ENCODE measurements at regions not wholly inside any gene's neighbourhood (a gene's known extent, or its start where the extent isn't known, plus 50 kb on each side); places are given as distances from the start of the nearest gene placed in this dataset.

DNA sequence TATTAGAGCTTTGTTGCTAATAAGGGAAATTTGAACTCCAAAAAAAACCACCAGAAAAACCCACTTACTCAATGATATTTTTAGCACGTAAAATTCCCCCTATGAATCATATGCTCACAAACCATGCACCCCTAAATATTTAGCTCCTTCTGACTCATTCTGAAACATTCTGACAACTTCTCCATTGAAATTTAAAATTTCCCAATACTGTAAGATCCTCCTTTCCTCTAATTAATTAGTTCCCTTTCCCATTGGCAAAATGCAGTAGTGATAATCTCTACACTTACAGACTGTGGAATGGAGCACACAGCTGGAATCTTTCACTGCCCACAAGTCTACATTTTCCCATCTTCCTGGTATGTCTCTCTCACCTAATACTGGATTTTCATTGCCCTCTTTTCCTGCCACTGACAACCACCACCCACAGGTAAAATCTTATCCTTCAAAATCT lies 215.8 kb upstream of the ACVR2A start:
- H3K4me3 Mint-ChIP-seq, result peak overlapping the region; percentile 23
- peaks cover 7% of the 10 kb centered on the region for H3K9me3 Mint-ChIP-seq
- peak overlapping the region; percentile 91 for H3K27ac Mint-ChIP-seq
- H3K36me3 Mint-ChIP-seq (ENCODE audit: low read depth), result peaks cover 4% of the 10 kb centered on the region
- no peak for DNase-seq
- H3K4me1 Mint-ChIP-seq, result peaks cover 34% of the 10 kb centered on the region
- H3K27me3 Mint-ChIP-seq, result no peaks in the 10 kb centered on the region
- ATAC-seq, result no peak

DNA sequence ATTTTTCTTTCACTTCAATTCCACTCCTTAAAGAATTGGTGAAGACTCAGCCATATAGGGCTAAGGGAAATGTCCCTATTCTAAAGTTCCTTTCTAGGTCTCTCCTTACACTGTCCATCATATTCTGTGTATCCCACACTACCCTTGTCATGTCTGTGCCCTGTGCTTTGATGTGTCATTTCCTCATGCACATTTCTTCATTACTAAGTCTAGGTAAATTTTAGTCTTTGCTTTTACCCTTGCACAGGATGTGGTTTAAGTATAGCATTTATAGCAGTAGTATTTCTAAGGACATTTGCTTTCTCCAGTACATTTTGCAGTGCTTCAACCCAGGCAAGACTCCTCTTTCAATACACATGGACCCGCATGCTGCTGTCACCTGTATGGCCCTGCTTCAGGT lies 221.5 kb upstream of the ACVR2A start:
- Mint-ChIP-seq H3K27me3 (no peaks in the 10 kb centered on the region), H3K4me1 (peaks cover 44% of the 10 kb centered on the region), H3K9me3 (peaks cover 4% of the 10 kb centered on the region), H3K36me3 (ENCODE audit: low read depth) (peaks cover 2% of the 10 kb centered on the region), H3K27ac (peak overlapping the region; percentile 81), H3K4me3 (peak overlapping the region; percentile 46)
- ATAC-seq, result peak; percentile 99
- no peak for DNase-seq

DNA sequence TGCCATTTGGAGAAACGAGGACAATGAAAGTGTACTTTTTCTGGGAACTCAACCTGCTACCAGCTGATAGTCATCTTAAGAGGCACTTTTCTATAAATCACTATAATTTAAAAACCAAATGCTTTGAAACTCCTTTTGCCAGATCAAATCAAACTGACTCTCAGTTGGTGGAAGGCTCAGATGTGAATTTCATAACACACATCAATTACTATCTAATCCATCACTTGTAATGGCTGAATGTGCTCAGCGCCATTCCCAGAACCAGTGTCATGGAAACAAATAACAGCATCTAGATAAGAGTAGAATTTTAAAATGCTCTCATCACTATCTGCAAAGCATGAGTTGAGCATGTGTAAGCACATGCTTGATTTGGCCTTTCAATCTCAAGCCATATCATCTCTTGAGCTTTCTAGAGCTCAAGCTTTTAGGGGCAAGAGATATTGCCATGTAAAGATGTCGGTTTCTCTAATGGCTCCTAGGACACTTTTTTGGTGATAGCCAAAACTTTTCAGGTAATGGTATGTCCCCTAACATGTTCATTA lies 223.1 kb upstream of the ACVR2A start:
- H3K9me3 Mint-ChIP-seq, result peaks cover 4% of the 10 kb centered on the region
- DNase-seq (no peak), ATAC-seq (no peak)
- H3K4me3 Mint-ChIP-seq, result no peak overlapping the region
- peaks cover 30% of the 10 kb centered on the region for H3K4me1 Mint-ChIP-seq
- peaks cover 2% of the 10 kb centered on the region for H3K36me3 Mint-ChIP-seq (ENCODE audit: low read depth)
- no peak overlapping the region for H3K27ac Mint-ChIP-seq
- H3K27me3 Mint-ChIP-seq, result no peaks in the 10 kb centered on the region

DNA sequence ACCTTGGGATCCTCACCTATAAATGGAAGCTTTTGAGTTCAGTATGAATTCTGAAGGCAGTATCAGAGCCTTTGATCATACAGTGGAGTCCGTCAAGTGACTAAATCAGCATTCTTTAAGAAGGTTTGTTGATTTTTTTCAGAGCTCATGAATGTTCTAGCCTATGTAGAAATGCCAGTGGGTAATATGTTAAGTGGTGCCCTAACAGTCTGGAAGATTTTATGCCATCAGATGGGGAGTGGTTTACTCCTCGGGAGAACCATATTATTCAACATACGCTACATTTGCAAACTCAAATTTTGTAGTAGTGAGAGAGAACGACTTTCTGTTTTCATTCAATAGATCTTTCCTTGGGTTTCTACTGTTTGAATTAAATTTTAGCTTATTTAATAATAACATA lies 225.0 kb upstream of the ACVR2A start:
- ATAC-seq (no peak), DNase-seq (no peak)
- H3K36me3 Mint-ChIP-seq (ENCODE audit: low read depth), result peaks cover 2% of the 10 kb centered on the region
- no peak overlapping the region for H3K27ac Mint-ChIP-seq
- H3K9me3 Mint-ChIP-seq, result peaks cover 4% of the 10 kb centered on the region
- H3K4me1 Mint-ChIP-seq, result peaks cover 24% of the 10 kb centered on the region
- H3K27me3 Mint-ChIP-seq, result no peaks in the 10 kb centered on the region
- H3K4me3 Mint-ChIP-seq, result no peak overlapping the region

DNA sequence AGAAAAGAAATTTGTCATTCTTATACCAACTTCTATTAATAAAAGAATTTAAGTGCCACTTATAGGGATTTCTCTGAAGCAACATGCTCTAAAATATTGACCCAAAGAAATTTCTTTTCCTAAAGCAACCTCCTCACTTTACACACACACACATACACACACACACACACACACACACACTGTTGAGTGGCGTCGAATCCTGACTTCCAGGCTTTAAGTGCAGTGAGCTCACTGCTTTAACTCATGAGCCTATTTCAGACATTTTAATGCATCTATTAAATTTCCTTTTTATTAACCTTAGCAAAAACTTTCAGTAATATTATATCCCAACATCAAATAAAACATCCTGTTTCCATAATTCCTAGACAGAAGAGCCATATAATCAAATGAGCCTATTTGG lies 229.1 kb upstream of the ACVR2A start:
- ATAC-seq, result no peak

DNA sequence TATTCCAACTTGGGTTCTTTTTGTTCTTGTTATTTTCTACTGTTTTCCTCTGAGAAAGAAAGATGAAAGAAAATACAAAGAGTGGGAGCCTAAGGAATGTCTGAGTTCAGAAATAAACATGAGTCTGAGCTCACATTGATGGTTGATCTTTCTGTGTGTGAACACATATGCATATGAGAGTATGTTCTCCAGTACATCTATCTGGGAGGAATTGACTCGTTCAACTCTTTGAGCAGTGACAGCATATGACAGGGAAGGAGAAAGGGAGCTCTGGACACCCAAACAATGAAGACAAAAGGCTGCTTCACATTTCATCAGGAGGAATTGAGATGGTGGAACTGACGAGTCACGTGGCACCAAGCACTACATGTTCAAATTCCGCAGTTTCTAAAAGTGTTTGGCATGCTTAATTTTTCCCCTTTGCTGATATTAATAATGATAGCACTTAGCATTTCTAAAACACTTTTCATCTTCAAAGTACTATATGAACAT lies 229.8 kb upstream of the ACVR2A start:
- no peak overlapping the region for H3K27ac Mint-ChIP-seq
- H3K4me3 Mint-ChIP-seq, result no peak overlapping the region
- H3K36me3 Mint-ChIP-seq (ENCODE audit: low read depth), result no peaks in the 10 kb centered on the region
- H3K27me3 Mint-ChIP-seq, result no peaks in the 10 kb centered on the region
- no peak for ATAC-seq
- no peaks in the 10 kb centered on the region for H3K4me1 Mint-ChIP-seq
- H3K9me3 Mint-ChIP-seq, result no peaks in the 10 kb centered on the region
- DNase-seq, result no peak

More for the DNA sequence above, 229.1 kb upstream of the ACVR2A start:
- Mint-ChIP-seq H3K27ac (no peak overlapping the region), H3K4me3 (no peak overlapping the region), H3K27me3 (no peaks in the 10 kb centered on the region), H3K36me3 (ENCODE audit: low read depth) (no peaks in the 10 kb centered on the region), H3K4me1 (no peaks in the 10 kb centered on the region), H3K9me3 (no peaks in the 10 kb centered on the region)
- DNase-seq, result no peak

DNA sequence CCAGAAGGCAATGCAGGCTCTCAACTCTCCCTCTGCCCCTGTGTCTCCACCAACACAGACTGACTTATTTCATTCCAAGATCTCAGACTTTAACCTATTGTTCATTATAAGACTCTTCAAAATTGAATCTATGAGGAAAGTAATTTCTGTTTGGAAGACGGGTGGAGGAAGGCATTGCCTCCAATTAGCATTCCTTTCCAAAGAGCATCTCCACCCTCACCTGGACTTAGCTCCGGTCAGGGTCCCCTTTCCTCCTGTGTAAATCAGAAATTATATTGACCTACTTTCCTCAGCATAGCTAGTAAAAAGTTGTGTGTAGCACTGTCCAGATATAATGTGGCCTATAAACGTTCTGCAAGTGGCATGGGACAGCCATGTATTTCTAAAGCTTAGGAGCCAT lies 230.4 kb upstream of the ACVR2A start:
- ATAC-seq, result no peak
- Mint-ChIP-seq H3K4me3 (no peak overlapping the region), H3K27ac (no peak overlapping the region), H3K4me1 (no peaks in the 10 kb centered on the region), H3K27me3 (no peaks in the 10 kb centered on the region), H3K9me3 (no peaks in the 10 kb centered on the region), H3K36me3 (ENCODE audit: low read depth) (no peaks in the 10 kb centered on the region)
- DNase-seq, result no peak

DNA sequence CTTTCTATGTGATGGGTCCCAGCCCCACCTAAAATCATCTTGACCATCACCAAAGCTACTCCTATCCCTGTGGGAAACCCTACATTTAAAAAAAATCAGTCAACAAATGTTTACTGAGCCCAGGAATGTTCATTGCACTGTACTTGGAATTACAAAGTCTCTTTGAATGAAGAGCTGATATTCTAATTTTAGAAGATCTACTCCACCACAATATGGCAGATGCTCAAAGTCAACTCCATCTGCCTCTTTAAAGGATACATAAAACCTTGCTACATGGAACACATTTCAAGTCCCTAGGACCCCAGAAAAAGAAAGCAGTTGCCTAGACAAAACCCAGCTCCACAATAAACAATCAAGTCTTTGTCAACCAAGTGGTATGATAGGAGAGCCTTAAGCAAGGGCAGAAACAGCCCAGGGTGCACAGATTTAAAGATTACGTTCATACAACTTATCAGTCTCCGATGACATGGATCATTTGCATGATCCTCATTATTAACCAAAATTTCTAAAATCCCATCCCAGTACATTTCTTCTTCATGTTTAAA lies 234.3 kb upstream of the ACVR2A start:
- Mint-ChIP-seq H3K27me3 (no peaks in the 10 kb centered on the region), H3K36me3 (ENCODE audit: low read depth) (no peaks in the 10 kb centered on the region), H3K27ac (no peak overlapping the region), H3K4me3 (no peak overlapping the region), H3K9me3 (no peaks in the 10 kb centered on the region), H3K4me1 (no peaks in the 10 kb centered on the region)
- no peak for DNase-seq
- no peak for ATAC-seq

DNA sequence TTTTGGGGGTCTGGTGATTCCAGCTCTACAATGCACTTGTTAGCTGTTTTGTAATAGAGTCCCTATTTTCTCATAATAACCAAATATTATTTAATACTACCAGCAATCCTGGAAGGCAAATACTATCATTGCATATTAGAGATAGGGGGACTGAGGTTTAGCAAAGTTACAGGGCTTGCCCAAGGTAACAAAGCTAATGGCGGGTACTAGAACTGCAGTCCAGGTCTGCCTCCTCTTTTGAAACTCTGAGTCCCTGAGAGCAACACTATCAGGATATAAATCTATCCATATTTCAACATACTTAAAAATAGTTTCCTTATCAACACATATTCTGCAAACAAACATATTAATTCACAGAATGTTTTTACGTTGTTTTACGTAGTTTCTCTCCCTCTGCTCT lies 235.5 kb upstream of the ACVR2A start:
- Mint-ChIP-seq H3K27ac (no peak overlapping the region), H3K27me3 (no peaks in the 10 kb centered on the region), H3K4me3 (no peak overlapping the region), H3K36me3 (ENCODE audit: low read depth) (no peaks in the 10 kb centered on the region), H3K4me1 (no peaks in the 10 kb centered on the region), H3K9me3 (no peaks in the 10 kb centered on the region)
- ATAC-seq (no peak), DNase-seq (no peak)

DNA sequence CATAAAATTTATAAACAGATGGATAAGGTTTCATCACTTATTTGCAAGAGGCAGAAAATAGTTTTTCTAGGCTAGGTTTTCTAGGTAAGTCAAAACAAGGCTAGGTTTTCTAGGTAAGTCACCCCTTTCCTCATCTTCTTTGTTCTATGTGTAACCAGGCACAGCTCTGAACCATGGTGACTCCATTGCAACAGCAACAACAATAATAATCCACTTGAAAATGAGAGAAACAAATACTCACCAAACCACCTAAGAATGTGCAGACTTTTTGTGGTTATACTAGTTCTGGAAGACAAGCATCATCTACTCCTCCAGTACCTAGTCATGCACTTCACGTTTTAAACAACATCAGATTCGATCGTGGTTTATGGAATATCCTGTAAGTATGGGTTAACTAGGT lies 237.4 kb upstream of the ACVR2A start:
- H3K4me1 Mint-ChIP-seq, result no peaks in the 10 kb centered on the region
- H3K4me3 Mint-ChIP-seq, result no peak overlapping the region
- H3K9me3 Mint-ChIP-seq, result no peaks in the 10 kb centered on the region
- ATAC-seq (peak; percentile 20), DNase-seq (no peak)
- H3K27ac Mint-ChIP-seq, result no peak overlapping the region
- H3K27me3 Mint-ChIP-seq, result no peaks in the 10 kb centered on the region
- peaks cover 2% of the 10 kb centered on the region for H3K36me3 Mint-ChIP-seq (ENCODE audit: low read depth)

DNA sequence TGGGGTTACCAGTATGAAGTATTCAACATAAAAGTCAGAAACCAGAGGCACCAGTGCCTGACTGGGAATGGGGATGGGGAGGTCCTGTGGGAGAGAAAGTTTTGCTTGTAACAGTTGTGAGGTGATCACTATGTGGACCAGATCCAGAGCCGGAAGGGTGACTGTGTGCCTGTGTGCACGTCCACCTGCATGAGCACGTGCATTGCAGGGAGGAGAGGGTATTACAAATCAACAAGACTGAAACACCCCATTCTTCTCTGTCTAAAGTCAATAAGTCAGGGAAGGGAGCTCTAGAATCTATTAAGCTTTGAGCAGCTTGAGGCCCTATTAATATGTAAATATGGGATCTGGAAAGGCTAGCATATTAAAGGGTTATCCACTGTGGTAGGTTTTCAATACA lies 241.0 kb upstream of the ACVR2A start:
- no peak for DNase-seq
- H3K4me1 Mint-ChIP-seq, result no peaks in the 10 kb centered on the region

DNA sequence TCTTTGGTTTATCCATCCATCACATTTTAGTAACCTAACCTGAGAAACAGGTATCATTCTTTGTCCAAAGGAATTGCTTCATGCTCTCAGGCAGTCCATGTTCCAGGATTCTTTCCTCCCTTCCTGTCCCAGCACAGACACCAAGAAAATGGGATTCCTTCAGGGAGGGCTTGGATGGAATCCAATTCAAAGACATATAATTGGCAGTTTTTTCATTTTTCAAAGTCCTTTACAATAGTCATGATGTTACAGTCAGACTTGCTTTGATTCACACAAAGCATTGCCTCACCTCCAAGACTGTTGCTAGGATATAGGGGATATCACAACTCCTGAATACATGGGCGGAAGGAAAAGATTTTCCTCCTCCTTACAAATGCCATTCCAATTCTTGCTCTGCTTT lies 241.4 kb upstream of the ACVR2A start:
- Mint-ChIP-seq H3K36me3 (ENCODE audit: low read depth) (peaks cover 2% of the 10 kb centered on the region), H3K4me3 (no peak overlapping the region), H3K9me3 (no peaks in the 10 kb centered on the region), H3K27me3 (no peaks in the 10 kb centered on the region), H3K27ac (no peak overlapping the region), H3K4me1 (no peaks in the 10 kb centered on the region)
- no peak for ATAC-seq
- no peak for DNase-seq

More for the DNA sequence above, 241.0 kb upstream of the ACVR2A start:
- no peak for ATAC-seq
- Mint-ChIP-seq H3K9me3 (no peaks in the 10 kb centered on the region), H3K4me3 (no peak overlapping the region), H3K27ac (no peak overlapping the region), H3K27me3 (no peaks in the 10 kb centered on the region), H3K36me3 (ENCODE audit: low read depth) (peaks cover 2% of the 10 kb centered on the region)

DNA sequence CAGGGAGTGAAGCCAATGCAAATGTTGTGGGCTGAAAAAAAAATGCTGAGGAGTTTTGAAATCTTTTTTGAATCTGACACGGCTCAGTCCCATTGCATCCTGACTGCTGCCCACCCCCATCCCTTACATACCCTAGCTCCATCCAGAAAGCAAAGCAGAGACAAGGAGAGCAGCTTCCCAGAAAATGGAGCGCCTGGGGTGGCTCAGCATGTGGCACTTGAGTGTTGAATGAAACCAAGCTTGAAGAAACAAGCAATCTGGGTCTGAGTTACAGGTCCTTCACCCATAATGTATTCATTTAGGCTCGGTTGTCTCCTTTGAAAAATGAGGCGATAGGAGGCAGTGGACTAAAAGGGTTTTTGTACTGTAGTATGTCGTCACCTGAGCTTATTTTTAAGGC lies 244.2 kb upstream of the ACVR2A start:
- H3K27ac Mint-ChIP-seq, result no peak overlapping the region
- H3K4me3 Mint-ChIP-seq, result no peak overlapping the region
- H3K9me3 Mint-ChIP-seq, result no peaks in the 10 kb centered on the region
- no peaks in the 10 kb centered on the region for H3K4me1 Mint-ChIP-seq
- peaks cover 2% of the 10 kb centered on the region for H3K36me3 Mint-ChIP-seq (ENCODE audit: low read depth)
- ATAC-seq (no peak), DNase-seq (no peak)
- H3K27me3 Mint-ChIP-seq, result no peaks in the 10 kb centered on the region

DNA sequence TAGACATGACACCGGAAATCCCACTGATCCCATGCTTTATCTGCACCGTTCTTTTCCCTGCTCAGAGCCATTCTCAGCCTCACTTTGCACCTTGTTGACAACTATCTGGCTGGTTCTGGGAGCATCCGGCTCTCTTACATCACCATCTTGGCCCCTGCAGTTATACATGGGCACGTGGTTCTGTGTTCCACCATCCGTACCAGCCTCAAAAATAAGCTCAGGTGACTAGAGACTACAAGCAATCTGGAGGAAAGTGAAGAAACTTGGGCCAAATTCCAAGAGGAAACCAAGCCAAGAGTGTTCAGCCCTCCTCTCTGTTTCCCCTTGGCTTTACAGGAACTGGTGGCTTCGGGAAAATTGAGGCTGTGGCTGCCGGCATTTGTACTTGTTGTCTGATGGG lies 244.6 kb upstream of the ACVR2A start:
- no peaks in the 10 kb centered on the region for H3K9me3 Mint-ChIP-seq
- H3K4me3 Mint-ChIP-seq, result no peak overlapping the region
- H3K4me1 Mint-ChIP-seq, result no peaks in the 10 kb centered on the region
- peaks cover 2% of the 10 kb centered on the region for H3K36me3 Mint-ChIP-seq (ENCODE audit: low read depth)
- H3K27me3 Mint-ChIP-seq, result no peaks in the 10 kb centered on the region
- H3K27ac Mint-ChIP-seq, result no peak overlapping the region
- no peak for ATAC-seq
- DNase-seq, result no peak

DNA sequence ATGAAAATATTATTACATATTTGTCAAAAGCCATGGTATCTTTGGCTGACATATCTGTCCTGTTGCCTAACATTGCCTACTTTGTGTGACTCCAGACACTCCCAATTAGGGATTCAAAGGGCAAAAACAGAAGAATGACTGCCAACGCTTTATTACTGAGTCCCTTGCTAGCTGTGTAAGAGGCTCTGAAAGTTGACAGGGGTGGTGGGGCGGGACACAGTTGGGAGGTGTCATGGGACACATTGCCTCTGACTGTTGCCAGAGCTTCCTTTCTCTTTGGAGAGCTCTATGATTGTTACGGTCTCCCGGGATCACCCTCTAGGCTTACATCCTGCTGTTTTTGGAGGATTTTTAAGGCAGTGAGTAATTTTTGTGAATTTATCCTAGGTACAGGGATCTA lies 249.6 kb upstream of the ACVR2A start:
- no peak for ATAC-seq
- no peak overlapping the region for H3K4me3 Mint-ChIP-seq
- no peak overlapping the region for H3K27ac Mint-ChIP-seq
- no peaks in the 10 kb centered on the region for H3K27me3 Mint-ChIP-seq
- no peak for DNase-seq
- no peaks in the 10 kb centered on the region for H3K36me3 Mint-ChIP-seq (ENCODE audit: low read depth)
- no peaks in the 10 kb centered on the region for H3K4me1 Mint-ChIP-seq
- peaks cover 16% of the 10 kb centered on the region for H3K9me3 Mint-ChIP-seq

DNA sequence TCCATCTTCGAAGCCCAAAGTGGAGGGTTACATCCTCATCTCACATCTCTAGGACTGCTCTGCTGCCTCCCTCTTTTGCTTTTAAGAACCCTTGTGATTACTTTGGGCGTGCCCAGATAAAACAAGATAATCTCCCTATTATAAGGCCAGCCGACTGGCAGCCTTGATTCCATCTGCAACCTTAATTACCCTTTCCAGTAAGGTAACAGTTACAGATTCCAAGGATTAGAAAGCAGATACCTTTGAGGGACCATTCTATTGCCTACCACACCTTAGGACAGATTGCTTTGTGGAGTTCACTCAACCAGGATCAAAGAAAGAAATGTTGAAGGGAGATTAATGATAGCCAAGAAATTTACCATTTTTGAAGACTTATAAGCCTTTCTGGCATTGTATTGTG lies 250.8 kb upstream of the ACVR2A start:
- DNase-seq (no peak), ATAC-seq (no peak)
- no peaks in the 10 kb centered on the region for H3K36me3 Mint-ChIP-seq (ENCODE audit: low read depth)
- H3K4me3 Mint-ChIP-seq, result no peak overlapping the region
- no peak overlapping the region for H3K27ac Mint-ChIP-seq
- H3K27me3 Mint-ChIP-seq, result no peaks in the 10 kb centered on the region
- H3K9me3 Mint-ChIP-seq, result peaks cover 16% of the 10 kb centered on the region
- H3K4me1 Mint-ChIP-seq, result no peaks in the 10 kb centered on the region
